ENCODE measurements at regions not wholly inside any gene's neighbourhood (a gene's known extent, or its start where the extent isn't known, plus 50 kb on each side); places are given as distances from the start of the nearest gene placed in this dataset.

GRCh38 chr13:64648293-64648692, 2581.8 kb downstream of the PCDH9 start:
- TF ChIP-seq, protein P1, sequence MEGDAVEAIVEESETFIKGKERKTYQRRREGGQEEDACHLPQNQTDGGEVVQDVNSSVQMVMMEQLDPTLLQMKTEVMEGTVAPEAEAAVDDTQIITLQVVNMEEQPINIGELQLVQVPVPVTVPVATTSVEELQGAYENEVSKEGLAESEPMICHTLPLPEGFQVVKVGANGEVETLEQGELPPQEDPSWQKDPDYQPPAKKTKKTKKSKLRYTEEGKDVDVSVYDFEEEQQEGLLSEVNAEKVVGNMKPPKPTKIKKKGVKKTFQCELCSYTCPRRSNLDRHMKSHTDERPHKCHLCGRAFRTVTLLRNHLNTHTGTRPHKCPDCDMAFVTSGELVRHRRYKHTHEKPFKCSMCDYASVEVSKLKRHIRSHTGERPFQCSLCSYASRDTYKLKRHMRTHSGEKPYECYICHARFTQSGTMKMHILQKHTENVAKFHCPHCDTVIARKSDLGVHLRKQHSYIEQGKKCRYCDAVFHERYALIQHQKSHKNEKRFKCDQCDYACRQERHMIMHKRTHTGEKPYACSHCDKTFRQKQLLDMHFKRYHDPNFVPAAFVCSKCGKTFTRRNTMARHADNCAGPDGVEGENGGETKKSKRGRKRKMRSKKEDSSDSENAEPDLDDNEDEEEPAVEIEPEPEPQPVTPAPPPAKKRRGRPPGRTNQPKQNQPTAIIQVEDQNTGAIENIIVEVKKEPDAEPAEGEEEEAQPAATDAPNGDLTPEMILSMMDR (IDR thresholded peaks at IDR 0.05): no peak
- TF ChIP-seq POLR2A (IDR thresholded peaks at IDR 0.05): no peak
